ENCODE measurements at regions not wholly inside any gene's neighbourhood (a gene's known extent, or its start where the extent isn't known, plus 50 kb on each side); places are given as distances from the start of the nearest gene placed in this dataset.
"Not testable (repeated sequence)": the region's sequence is repeated elsewhere in the genome, so short reads cannot be mapped to it uniquely, and the experiment has no call there.

GRCh38 chr2:147041121-147041494 is 803.7 kb upstream of the ACVR2A start:
- DNase-seq = no peak

- no peak for DNase-seq
These were observed 804.3 kb upstream of the ACVR2A start for GRCh38 chr2:147040298-147041120.

GRCh38 chr2:147037048-147037447 is 807.8 kb upstream of the ACVR2A start:
- DNase-seq = peak in 1 of 5 experiments; percentile 56

- no peak for DNase-seq
These were observed 811.8 kb upstream of the ACVR2A start for GRCh38 chr2:147033044-147033443.

- no peak for DNase-seq
These were observed 812.9 kb upstream of the ACVR2A start for GRCh38 chr2:147031897-147032296.

- DNase-seq = peak in 1 of 5 experiments; percentile 30
These were observed 813.7 kb upstream of the ACVR2A start for GRCh38 chr2:147030966-147031720.

- DNase-seq = no peak
These were observed 817.4 kb upstream of the ACVR2A start for GRCh38 chr2:147027436-147027835.

- no peak for DNase-seq
These were observed 818.0 kb upstream of the ACVR2A start for GRCh38 chr2:147026664-147027295.

GRCh38 chr2:147025646-147026585 is 818.9 kb upstream of the ACVR2A start:
- DNase-seq = no peak

- DNase-seq = no peak
These were observed 825.5 kb upstream of the ACVR2A start for GRCh38 chr2:147019311-147019710.

GRCh38 chr2:147017951-147018645 is 826.7 kb upstream of the ACVR2A start:
- DNase-seq = no peak

GRCh38 chr2:147016181-147016580 is 828.6 kb upstream of the ACVR2A start:
- DNase-seq = no peak

GRCh38 chr2:147015591-147015990 is 829.2 kb upstream of the ACVR2A start:
- DNase-seq = no peak

GRCh38 chr2:147013696-147014392 is 831.0 kb upstream of the ACVR2A start:
- DNase-seq = no peak

GRCh38 chr2:147008481-147008880 is 836.3 kb upstream of the ACVR2A start:
- no peak for DNase-seq

- DNase-seq = no peak
These were observed 838.1 kb upstream of the ACVR2A start for GRCh38 chr2:147006736-147007141.

- DNase-seq = no peak
These were observed 841.7 kb upstream of the ACVR2A start for GRCh38 chr2:147003081-147003480.

- DNase-seq = no peak
These were observed 842.6 kb upstream of the ACVR2A start for GRCh38 chr2:147002256-147002655.

GRCh38 chr2:147001061-147001460 is 843.8 kb upstream of the ACVR2A start:
- DNase-seq = no peak

- DNase-seq = not testable (repeated sequence)
These were observed 844.7 kb upstream of the ACVR2A start for GRCh38 chr2:147000151-147000550.

- DNase-seq = no peak
These were observed 846.9 kb upstream of the ACVR2A start for GRCh38 chr2:146997945-146998344.

All from T-helper 2 cell (primary cell).